B cell (primary cell): ENCODE measurements at regions not wholly inside any gene's neighbourhood (a gene's known extent, or its start where the extent isn't known, plus 50 kb on each side); places are given as distances from the start of the nearest gene placed in this dataset.

Experiments used
- CTCF ChIP-seq: fragments of 200-600 bp; IDR thresholded peaks from one replicate; pipeline ENCODE4 v1.8.0; 2022; ENCODE audit warnings: antibody characterized with exemption, mild to moderate bottlenecking
- EZH2 ChIP-seq: IDR thresholded peaks from 2 replicates; pipeline ENCODE4 v1.6.1; 2012; ENCODE audit warnings: borderline replicate concordance, low read depth, mild to moderate bottlenecking, moderate library complexity, low read length; ENCODE audit not compliant: insufficient read depth, poor library complexity, severe bottlenecking

- no peak for TF ChIP-seq CTCF
- no peak for TF ChIP-seq EZH2
Observed at GRCh38 chr4:147052361-147052760, 106.7 kb upstream of the TTC29 start.
